Ovary (tissue), 3 donors: ENCODE measurements at regions not wholly inside any gene's neighbourhood (a gene's known extent, or its start where the extent isn't known, plus 50 kb on each side); places are given as distances from the start of the nearest gene placed in this dataset.

Experiments
- EP300 ChIP-seq: sonication (generic); formaldehyde crosslinking; IDR thresholded peaks from one replicate; pipeline ENCODE4 v1.6.1; 2017; ENCODE audit warnings: antibody characterized with exemption
- POLR2A ChIP-seq: fragments of 450-650 bp; IDR thresholded peaks from one replicate; pipeline ENCODE4 v1.6.1; 2017; ENCODE audit warnings: antibody characterized with exemption, mild to moderate bottlenecking, moderate library complexity
- TF ChIP-seq, protein P1 (sequence below), 3 donors: fragments of 450-650 bp in 2 of 3; fragments of 200-600 bp in 1 of 3; IDR thresholded peaks; one replicate each; pipeline versions ENCODE4 v1.5.1 to v1.8.0; 2016 to 2022; ENCODE audit warnings: antibody characterized with exemption in 3 of 3, mild to moderate bottlenecking in 1 of 3
- donor health status: DM: no; HTN: no; CAD: no.

DNA sequence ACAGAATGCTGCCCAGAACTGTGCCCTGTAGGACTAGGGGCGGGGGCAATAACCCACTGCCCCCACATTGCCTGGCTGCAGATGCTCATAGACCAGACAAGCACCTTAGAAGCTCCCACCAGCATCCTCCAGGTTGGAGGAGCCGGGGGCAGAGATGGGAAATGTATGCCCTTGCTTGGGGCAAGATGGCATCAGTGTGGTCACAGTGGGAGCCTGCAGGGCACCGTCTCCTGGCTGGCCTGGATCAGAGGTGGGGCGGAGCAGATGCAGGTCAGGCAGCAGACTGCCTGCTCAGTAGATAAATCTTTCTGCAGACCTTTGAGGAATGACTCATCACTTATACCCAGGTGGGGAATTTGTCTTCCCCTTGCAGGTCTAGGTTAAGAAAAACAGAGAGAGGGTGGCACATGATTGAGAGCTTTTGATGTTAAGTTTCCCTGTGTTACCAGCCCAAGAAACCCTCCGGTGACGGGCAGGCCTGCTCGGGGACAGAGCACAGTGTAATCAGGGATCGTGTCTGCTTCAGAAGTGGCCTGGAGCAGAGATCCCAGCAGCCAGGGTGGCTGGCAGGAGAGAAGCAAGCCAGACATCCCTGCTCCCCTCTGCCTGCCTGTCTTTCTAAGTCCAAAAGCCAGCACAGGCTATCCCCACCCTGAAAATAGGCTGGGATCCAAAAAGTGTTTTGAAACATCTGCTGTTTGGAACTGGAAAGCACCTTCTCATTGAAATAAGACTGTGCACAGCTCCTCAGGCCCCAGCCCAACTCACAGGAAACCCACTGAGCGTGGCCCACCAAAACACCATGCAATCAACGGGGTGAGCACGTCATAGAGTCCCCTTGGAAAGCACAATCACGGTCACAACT is 50.7 kb upstream of the RPL38 start:
- TF ChIP-seq POLR2A = no peak
- TF ChIP-seq, protein P1, sequence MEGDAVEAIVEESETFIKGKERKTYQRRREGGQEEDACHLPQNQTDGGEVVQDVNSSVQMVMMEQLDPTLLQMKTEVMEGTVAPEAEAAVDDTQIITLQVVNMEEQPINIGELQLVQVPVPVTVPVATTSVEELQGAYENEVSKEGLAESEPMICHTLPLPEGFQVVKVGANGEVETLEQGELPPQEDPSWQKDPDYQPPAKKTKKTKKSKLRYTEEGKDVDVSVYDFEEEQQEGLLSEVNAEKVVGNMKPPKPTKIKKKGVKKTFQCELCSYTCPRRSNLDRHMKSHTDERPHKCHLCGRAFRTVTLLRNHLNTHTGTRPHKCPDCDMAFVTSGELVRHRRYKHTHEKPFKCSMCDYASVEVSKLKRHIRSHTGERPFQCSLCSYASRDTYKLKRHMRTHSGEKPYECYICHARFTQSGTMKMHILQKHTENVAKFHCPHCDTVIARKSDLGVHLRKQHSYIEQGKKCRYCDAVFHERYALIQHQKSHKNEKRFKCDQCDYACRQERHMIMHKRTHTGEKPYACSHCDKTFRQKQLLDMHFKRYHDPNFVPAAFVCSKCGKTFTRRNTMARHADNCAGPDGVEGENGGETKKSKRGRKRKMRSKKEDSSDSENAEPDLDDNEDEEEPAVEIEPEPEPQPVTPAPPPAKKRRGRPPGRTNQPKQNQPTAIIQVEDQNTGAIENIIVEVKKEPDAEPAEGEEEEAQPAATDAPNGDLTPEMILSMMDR (IDR thresholded peaks at IDR 0.05) = no peak
- no peak for TF ChIP-seq EP300
